ENCODE measurements at regions not wholly inside any gene's neighbourhood (a gene's known extent, or its start where the extent isn't known, plus 50 kb on each side); places are given as distances from the start of the nearest gene placed in this dataset.

GRCh38 chr4:13783800-13784411 lies 156.4 kb upstream of the BOD1L1 start:
- TF ChIP-seq CTCF (conservative IDR thresholded peaks at IDR 0.05; ENCODE audit: low read depth, low read length) (no peak), EZH2phosphoT487 (IDR thresholded peaks at IDR 0.05; ENCODE audit: borderline replicate concordance, low read length) (no peak), EZH2 (IDR thresholded peaks at IDR 0.05; ENCODE audit: low read length, unreplicated experiment) (no peak)
